ENCODE measurements at regions not wholly inside any gene's neighbourhood (a gene's known extent, or its start where the extent isn't known, plus 50 kb on each side); places are given as distances from the start of the nearest gene placed in this dataset.

GRCh38 chr6:9295644-9296043, 860.3 kb upstream of the SLC35B3 start:
- no peak for TF ChIP-seq CTCF (IDR thresholded peaks at IDR 0.05 in 2 of 3, conservative IDR thresholded peaks at IDR 0.05 in 1 of 3; ENCODE audit: borderline replicate concordance in 1 of 3, insufficient read depth in 1 of 3, low read depth in 2 of 3, low read length in 2 of 3)
- no peak for TF ChIP-seq POLR2A (IDR thresholded peaks at IDR 0.05; ENCODE audit: borderline replicate concordance, extremely low read depth, insufficient read depth, insufficient read length)
- no peak for TF ChIP-seq POLR2AphosphoS5 (IDR thresholded peaks at IDR 0.05; ENCODE audit: low read depth, low read length)
- no peak for TF ChIP-seq ZBTB33 (IDR thresholded peaks at IDR 0.05; ENCODE audit: extremely low read depth, insufficient replicate concordance, low read length)
- no peak for TF ChIP-seq EZH2 (IDR thresholded peaks at IDR 0.05)
- TF ChIP-seq REST (IDR thresholded peaks at IDR 0.05; ENCODE audit: low read depth): no peak
- TF ChIP-seq SRF (IDR thresholded peaks at IDR 0.05; ENCODE audit: low read depth): no peak
- no peak for TF ChIP-seq SP1 (IDR thresholded peaks at IDR 0.05; ENCODE audit: low read depth)
- TF ChIP-seq CBX3 (IDR thresholded peaks at IDR 0.05; ENCODE audit: low read depth): no peak
- no peak for TF ChIP-seq ELF1 (IDR thresholded peaks at IDR 0.05; ENCODE audit: borderline replicate concordance, low read depth)
- TF ChIP-seq RAD21 (IDR thresholded peaks at IDR 0.05; ENCODE audit: low read depth): no peak
- no peak for TF ChIP-seq SIN3A (IDR thresholded peaks at IDR 0.05; ENCODE audit: low read depth)
